GM19455 (cell line): ENCODE measurements at regions not wholly inside any gene's neighbourhood (a gene's known extent, or its start where the extent isn't known, plus 50 kb on each side); places are given as distances from the start of the nearest gene placed in this dataset.

Experiments
- ATAC-seq: cut with Tn5 transposase; IDR thresholded peaks from one replicate; pipeline ENCODE4 v1.9.1; 2021; ENCODE audit not compliant: unreplicated experiment

DNA sequence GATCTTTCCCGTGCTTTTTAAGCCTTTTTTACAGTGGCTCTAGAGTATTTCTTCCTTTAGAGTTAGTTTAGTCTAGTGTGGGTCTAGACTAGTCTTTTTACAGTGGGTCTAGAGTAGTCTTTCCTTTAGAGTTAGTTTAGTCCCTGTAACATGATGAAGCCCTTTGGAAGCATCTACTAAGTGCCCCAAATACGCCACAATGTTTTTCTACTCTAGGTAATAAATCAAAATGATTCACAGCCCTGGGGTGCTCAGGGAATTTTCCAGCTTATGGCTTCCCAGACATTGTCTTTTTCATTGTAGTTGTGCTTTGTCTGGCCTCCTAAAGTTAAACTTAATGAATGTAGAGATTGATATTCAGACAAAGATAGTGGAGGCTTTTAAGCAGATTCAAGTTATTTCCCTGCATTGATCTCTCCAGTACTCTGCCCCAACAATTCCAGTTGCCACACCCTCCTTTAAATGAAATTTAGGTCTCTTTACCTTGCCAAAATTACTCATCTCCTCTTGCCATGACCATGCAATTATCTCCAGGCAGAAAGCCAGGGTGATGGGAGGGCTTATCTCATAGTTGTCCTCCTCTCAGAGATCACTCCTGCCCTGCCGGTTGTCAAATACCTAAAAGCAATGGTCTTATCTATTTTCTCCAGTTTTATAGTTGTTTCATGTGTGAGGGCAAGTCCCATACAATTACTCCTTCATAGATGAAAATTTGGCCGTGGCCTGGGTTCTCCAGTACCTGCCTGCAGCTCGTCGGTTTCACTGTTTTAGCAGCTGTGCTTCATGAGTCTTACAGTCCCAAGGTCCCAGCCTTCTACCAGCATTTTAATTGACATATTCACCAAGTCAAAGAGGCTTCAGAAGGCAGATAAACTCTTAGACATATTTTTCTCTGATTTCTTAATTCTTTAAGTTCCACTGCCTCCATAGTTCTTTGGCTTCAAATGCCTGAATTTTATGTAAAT is 794.0 kb upstream of the COX7C start:
- no peak for ATAC-seq

DNA sequence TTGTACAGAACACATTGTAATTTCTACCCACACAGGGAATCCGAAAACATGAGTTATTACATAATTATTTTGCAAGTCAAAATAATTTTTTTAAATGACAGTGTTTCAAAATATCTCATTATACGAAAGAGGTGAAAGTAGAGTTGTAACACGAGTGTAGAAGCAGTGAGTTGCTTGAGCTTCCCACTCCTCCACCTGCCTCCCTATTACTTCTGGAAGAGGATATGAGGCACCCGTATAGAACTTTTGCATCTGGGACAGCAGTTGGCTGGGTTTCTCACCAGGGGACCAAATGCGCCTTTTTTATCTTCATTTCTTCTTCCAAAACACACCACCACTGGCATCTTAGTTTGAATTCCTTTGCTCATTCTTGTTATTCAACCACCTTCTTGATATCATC is 779.0 kb upstream of the COX7C start:
- no peak for ATAC-seq

DNA sequence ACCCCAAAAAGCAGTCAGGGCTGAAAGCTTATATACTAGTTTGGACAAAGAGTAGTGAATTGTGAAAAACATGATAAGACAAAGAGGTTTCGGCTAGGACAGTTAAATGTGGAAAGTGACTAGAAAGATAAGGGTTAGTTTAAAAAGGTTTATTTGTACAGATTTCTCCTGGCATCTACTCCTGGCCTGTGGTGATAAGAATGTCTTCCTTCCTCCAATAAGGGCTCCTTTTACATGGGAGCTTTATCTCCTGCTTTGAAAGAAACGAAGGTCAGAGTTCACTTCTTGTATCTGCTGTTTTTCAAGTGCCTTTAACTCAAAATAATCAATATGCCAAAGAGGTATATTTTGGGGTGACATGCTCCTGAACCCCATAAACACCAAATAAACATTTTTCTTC is 776.1 kb upstream of the COX7C start:
- no peak for ATAC-seq

DNA sequence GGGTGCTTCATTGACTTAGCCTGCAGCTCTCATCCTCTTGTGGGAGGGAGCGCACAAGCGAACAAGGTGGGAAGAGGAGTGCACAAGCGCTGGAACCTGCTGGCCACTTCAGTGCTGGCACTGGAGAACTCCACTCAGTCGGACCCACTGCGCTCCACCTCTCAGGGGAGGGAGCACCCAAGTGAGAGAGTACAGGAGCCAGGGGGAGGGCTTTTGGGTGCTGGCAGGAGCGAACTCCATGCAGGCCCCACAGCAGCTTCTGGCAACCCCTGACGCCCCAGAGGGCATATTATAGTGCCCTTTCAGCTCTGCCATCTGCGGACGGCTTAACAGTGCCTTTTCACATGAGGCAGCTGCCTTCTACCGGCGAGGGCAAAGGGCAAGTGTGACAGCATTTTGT is 774.2 kb upstream of the COX7C start:
- ATAC-seq = no peak

DNA sequence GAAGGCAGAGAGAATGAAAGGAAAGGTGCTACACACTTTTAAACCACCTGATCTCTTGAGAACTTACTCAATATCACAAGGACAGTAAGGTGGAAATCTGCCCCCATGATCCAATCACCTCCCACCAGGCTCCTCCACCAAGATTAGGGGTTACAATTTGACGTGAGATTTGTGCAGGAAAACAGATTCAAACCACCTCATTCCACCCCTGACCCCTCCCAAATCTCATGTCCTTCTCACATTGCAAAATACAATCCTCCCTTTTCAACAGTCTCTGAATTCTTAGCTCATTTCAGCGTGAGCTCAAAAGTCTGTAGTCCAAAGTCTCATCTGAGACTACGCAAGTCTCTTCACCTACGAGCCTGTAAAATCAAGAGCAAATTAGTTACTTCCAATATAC is 768.3 kb upstream of the COX7C start:
- ATAC-seq = no peak

DNA sequence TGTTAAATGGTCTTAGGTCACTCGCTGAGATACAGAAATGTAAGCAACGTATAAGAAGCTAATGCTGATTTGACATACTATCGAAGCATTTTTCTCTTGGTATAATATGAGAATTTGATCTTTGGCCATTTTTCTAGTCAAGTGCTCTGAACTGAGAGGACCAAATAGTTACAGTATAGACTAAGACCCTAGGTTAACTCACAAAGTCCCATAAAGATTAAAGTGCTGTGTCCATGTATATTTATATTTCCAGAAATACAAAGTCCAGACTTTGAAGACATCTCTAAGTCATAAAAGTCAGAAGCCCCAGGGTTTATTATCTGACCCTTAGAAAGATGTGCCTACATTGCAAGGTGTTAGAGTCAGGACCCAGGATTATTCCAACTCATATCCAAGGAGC is 752.4 kb upstream of the COX7C start:
- ATAC-seq = no peak

DNA sequence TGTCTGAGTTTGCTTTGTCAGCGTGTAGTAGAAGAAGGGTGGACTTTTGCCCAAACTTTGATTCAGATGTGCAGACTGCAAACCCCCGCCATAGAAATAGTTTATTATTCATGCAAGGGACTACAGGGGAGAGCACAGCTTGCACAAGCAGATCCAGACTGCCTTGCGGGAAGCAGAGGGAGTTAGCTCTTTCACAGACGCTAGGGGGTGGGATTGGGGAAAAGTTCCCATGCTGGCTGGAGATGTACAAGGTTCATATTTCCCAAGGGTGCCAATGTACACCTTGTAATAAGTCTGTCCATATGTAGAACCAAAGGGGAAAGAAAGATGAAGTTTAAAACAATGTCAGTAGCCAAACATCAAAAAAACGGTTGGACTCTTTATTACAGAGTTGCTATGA is 749.7 kb upstream of the COX7C start:
- no peak for ATAC-seq

DNA sequence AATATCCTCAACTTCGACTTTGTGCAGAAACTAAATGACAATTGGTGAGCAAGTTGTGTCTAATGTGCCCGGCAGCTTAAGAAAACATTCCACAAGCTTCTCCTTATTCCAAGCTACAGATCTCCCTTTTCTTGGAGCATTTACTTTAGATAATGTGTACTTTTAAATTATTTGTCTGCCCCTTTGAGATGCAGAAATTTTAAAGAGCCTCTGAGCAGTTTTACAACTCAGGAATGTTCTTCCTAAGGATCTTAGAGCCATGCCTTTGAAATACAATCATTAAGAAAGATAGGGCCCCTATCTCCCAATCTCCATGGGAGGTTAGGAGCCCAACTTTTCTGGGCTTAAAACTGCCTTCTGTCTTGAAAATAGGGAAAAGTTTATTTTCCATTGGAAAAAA is 723.7 kb upstream of the COX7C start:
- no peak for ATAC-seq

DNA sequence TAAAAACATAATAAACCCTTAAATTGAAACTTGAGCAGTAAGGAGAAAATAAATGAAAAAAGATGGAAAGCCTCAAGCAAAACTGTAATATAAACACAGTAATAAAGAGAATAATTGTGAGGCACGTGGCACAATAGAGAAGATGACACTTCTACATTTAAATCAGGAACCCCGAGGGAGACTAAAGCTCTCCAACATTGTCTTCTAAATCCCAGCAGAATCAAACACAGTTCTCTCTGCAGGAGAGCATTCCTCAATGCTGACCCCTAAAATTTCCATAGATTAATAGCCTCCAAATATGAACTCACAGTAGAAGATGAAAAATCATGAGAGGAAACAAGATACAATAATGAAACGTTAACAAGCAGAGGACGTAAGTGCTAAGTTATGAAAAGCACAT is 721.2 kb upstream of the COX7C start:
- no peak for ATAC-seq

DNA sequence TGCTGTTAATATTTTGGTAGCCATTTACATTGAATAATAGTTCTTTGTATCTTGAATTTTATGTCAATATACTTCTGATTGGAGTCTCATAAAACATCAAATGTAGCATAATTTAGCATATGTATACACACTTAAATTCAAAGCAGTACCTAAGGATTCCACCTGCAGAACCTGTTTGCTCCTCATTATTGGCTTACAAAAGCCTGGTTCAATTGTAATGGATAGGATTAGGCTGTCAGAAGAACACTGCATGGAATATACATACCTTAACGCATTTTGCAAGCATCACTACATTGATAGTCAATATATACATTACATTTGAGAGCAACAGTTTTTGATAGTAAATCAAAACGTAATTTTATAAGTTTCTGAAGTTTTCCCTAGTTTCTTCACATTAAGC is 711.3 kb upstream of the COX7C start:
- ATAC-seq = no peak

DNA sequence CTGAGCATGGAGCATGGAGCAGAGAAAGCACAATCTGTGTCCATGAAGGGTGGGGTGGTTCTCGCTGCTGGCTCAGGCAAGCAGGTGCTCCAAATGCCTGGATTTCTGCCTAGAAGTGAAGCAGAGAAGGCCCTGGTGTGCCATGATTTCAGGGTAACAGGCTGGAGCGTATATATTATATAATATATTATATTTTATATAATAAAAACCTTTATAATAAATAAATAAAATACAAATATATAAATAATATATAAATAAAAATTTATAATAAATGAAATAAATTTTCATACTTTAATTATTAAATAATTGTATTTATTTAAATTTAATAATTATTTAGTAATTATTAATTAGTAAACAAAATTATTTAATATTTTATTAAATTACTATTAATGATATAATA is 707.4 kb upstream of the COX7C start:
- no peak for ATAC-seq

DNA sequence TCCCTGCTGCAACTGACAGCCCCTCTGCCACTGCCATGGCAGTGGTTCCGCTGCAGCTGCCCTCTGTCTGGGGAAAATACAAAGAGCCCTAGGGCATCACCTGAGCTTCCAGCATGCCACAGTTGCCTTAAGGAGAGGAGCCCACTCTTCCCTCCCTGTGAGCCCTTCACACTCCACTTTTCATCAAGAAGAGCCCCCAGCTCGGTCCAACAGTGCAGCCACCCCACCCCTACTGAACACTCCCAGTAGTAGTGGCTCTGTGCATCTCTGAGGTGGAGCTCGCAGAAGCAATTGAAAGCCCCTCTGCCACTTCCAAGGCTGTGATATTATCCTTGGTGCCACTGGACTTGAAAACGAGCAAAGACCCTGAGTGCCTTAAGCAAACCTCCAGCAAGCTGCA is 696.8 kb upstream of the COX7C start:
- no peak for ATAC-seq

DNA sequence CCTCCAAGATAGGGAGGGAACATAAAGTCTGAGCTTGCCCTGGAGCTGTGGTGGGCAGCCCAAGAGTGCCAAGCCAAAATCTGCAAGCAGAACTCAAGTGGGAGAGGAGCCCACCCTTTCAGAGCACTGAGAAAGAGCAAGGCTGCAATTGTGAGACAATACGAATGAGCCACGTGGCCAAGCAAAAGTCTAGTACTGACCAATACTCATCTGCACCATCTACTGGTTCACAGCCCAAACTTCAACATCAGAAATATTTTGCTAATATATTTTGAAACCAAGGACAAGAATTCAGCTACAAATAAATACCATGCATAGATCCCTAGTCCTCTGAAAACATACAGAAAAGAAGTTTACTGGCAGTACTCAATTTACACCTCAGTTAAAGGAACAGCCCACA is 696.2 kb upstream of the COX7C start:
- ATAC-seq = no peak

DNA sequence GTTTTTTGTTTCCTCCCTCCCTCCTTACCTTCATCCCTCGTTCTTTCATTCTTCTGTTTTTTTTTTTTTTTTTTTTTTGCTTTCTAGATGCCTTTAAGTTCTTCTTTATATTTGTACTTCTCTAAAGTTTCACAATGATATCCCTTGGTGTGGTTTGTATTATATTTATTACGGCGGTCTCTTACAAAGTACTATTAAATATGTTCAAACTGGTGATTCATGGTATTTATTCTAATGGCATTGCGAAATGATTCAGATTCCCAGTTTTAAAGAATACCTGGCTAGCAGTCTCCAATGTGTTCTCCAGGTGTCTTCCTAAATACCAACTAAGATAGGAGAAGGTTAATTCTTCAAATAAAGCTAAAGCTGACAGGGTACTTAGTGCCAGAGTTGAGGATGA is 690.1 kb upstream of the COX7C start:
- no peak for ATAC-seq

DNA sequence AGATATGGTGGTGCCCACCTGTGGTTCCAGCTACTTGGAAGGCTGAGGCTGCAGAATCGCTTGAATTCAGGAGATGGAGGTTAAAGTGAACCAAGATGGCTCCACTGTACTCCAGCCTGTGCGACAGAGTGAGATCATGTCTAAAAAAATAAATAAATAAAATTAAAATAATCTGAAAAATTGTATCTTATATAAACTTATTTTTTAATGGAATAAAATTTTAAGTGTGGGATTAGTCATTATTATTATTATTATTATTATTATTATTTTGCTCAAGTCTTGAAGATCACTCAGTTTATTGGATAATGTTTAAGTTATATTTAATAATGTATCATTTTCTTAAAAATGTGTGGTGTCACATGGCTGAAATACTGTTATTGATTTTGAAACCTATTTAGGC is 688.0 kb upstream of the COX7C start:
- no peak for ATAC-seq

DNA sequence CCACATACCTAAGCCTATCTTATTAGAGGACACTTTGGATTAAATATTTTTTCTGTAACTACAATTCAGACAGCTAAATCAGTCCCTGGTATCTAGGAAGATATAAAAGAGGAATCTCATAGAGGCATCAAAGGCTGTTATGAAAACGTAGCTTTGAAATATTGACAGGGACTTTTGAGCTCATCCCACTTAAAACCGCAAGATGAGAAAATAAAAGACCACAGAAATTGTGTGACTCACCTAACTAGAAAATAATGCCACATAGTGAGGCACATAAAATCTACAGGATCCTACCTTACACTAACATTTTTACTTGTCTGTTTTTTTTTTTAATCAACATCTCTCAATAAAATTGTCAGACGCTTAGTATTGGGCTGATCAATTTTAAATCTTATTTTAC is 686.5 kb upstream of the COX7C start:
- ATAC-seq = no peak

DNA sequence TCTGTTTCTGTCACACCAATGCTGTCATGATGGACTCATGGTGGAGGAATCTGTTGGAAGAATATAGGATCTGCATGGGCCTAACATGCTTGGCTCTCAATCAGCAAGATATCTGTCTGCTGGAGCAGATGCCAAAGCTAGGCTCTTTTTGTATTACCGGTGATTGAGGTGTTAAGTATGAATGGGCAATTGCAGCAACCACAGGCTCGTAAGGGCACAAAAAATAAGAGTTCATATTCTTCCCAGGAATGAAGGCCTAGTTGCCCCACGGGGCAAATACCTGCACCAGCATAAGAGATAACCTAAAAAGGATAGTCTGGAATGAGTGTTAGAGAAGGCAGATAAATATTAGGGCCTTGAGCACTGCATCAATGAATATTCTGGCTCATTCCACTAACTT is 679.5 kb upstream of the COX7C start:
- no peak for ATAC-seq

DNA sequence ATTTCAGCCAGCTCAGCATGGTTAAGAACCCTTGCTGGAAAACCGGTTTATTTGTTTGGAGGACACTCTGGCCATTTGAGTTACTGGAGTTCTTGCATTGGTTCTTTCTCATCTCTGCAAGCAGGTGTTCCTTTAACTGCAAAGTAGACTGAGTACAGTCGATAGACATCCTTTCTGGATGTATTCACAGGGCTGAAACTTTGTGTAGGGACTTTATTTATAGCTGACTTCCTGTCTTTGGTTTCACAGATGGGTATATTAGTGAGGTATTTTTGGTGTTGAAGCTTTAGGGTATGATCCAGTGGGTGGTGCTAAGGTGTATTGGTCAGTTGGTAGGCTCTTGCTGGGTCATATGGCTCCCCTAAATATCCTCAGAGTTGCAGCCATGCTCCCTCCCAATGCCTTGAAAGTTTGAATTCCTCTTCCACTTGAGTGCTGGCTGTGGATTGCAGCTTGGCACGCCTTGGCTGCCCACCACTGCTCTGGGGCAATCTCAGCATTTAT is 666.0 kb upstream of the COX7C start:
- ATAC-seq = no peak

DNA sequence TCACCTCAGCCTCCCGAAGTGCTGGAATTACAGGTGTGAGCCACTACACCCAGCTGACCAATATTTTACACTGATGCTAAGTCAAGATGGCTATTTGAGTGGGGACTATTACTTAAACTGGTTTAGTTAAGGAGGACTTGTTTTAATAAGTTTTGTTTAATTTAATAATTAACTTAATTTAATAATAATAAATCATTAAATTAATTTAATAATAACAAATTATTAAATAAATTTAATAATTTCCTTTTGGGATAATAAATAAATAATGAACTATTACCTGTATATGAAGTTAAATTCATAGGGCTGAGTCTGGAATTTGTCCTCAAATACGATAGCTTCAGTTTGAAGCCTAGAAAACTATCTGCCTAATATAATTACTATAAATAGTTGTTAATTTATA is 665.1 kb upstream of the COX7C start:
- ATAC-seq = no peak

DNA sequence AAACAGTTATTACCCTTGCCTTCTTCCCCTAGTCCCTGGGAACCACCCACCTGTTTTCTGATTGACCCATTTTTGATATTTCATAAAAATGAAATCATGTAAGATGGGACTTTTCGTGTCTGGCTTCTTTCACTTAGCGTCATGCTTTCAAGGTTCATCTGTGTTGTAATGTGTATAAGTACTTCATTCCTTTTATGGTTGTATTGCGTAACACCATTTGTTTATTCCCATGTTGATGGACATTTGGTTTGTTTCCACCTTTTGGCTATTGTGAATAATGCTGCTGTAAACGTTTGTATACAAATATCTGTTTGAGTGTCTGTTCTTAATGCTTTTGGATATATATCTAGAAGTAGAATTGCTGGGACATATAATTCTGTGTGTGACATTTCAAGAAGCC is 650.1 kb upstream of the COX7C start:
- no peak for ATAC-seq

DNA sequence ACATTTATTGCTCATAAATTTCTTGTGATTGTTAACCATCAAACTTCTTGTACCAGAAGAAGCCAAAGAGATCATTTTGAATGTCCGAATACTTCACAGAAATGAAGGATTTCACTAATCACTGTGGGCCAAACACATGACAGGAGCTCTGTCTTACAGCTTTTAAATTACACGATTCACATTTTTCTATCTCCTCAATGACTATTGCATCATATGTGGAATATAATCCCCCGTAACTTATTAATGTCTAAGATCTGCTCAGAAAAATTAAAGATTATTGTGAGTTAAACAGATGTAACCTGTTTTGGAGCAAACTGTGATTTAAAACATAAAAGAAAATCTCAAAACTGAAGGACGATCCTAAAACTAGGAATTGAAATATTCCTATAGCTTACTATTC is 645.2 kb upstream of the COX7C start:
- no peak for ATAC-seq

DNA sequence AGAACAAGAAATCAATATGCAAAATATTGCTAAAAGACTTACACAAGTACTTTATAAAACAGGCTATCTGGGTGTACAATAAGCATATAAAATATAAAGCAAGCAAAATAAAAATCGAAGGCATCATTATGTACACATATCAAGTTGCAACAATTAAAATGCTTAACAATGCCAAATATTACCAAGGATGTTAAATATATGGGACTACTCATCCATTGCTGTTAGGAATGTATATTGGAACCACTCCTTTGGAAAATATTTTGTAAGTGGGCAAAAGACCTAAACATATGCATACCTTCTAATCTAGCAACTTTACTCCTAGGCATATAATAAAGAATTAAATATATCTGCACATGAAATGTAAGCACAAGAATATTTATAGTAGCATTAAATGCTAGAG is 632.6 kb upstream of the COX7C start:
- no peak for ATAC-seq

DNA sequence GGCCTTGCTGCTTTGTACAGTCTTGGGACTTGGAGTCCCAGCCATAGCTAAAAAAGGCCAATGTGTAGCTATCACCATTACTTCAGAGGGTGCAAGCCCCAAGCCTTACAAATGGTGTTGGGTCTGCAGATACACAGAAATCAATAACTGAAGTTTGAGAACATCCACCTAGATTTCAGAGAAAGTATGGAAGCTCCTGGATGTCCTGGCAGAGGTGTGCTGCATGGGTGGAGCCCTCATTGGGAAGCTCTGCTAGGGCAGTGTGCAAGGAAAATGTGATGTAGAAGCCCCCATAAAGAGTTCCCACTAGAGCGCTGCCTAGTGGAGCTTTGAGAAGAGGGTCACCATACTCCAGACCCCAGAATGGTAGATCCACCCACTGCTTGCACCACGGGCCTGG is 626.7 kb upstream of the COX7C start:
- no peak for ATAC-seq
